K562 (cell line): ENCODE measurements at regions not wholly inside any gene's neighbourhood (a gene's known extent, or its start where the extent isn't known, plus 50 kb on each side); places are given as distances from the start of the nearest gene placed in this dataset.

Experiments
- ATAC-seq: fragments of 200-7000 bp; cut with Tn5 transposase; 3 replicates; pipeline ENCODE4 v1.9.1; 2020; ENCODE audit warnings: moderate library complexity
- BruUV-seq: library from RNA; stranded (reverse); fragments of 400-500 nt; replicated peaks from 2 replicates; lab custom pipeline; 2021; lab: Mats Ljungman, UMichigan
- CTCF ChIA-PET: fragments of 300-600 bp; formaldehyde crosslinking; extraction: SDS; loops from one replicate; lab custom pipeline; 2021; ENCODE audit warnings: low intra/inter-chr PET ratio; lab: Yijun Ruan, JAX
- POLR2A ChIA-PET: fragments of 300-600, 350-650 bp; sonication (Branson Sonifier 250); formaldehyde crosslinking; extraction: SDS; loops from one replicate; lab custom pipeline; 2021; ENCODE audit warnings: antibody characterized with exemption, inconsistent platforms; lab: Yijun Ruan, JAX
- DNase-seq, 4 experiments: peaks; one replicate each; pipeline versions ENCODE4 v3.0.0 to v3.0.0-alpha.2; 2011 to 2018; ENCODE audit warnings: low spot score in 3 of 4, mixed read lengths in 3 of 4; ENCODE audit errors: extremely low read depth in 1 of 4
- FAIRE-seq: peaks from 2 replicates; lab custom pipeline; 2011; peaks lifted over from hg19 to GRCh38; lab: Jason Lieb, UNC
- H2AFZ ChIP-seq: 2 replicates; pipeline ENCODE4 v1.6.0; 2011; ENCODE audit warnings: low read depth, low read length, control low read depth, inconsistent platforms
- H3K27ac ChIP-seq: fragments of 200-600 bp; 3 replicates; pipeline ENCODE4 v1.8.0; 2011; ENCODE audit warnings: low read depth, mild to moderate bottlenecking, control low read depth, inconsistent platforms, low read length, moderate library complexity, mixed read lengths; ENCODE audit errors: extremely low read depth
- H3K27me3 ChIP-seq, 2 experiments: fragments of 300-600 bp in 1 of 2; 2 replicates in 1 of 2; 3 replicates in 1 of 2; pipeline versions ENCODE4 v1.6.0 to v1.8.0; 2011; ENCODE audit warnings: inconsistent platforms in 2 of 2, low read length in 2 of 2, mild to moderate bottlenecking in 1 of 2, mixed read lengths in 1 of 2, moderate library complexity in 1 of 2; ENCODE audit not compliant: control insufficient read depth in 2 of 2, insufficient read depth in 2 of 2
- H3K36me3 ChIP-seq: fragments of 300-600 bp; 3 replicates; pipeline ENCODE4 v1.8.0; 2011; ENCODE audit warnings: mild to moderate bottlenecking, low read length, inconsistent platforms; ENCODE audit not compliant: control insufficient read depth, insufficient read depth
- H3K4me1 ChIP-seq, 2 experiments: fragments of 200-600 bp in 1 of 2; replicated peaks in 1 of 2; 2 replicates in 1 of 2; 3 replicates in 1 of 2; pipeline versions ENCODE4 v1.5.1 to v1.8.0; 2011; ENCODE audit warnings: inconsistent platforms in 2 of 2, low read length in 2 of 2, mild to moderate bottlenecking in 1 of 2, mixed read lengths in 1 of 2, moderate library complexity in 1 of 2; ENCODE audit not compliant: control insufficient read depth in 2 of 2, insufficient read depth in 2 of 2
- H3K4me2 ChIP-seq: 2 replicates; pipeline ENCODE4 v1.6.1; 2011; ENCODE audit warnings: low read length, control low read depth, inconsistent platforms, mixed read lengths; ENCODE audit not compliant: insufficient read depth
- H3K4me3 ChIP-seq: fragments of 200-600 bp; sonication (generic), shearing (Covaris generic); 2 replicates; pipeline ENCODE4 v1.5.1; 2016; ENCODE audit warnings: control low read depth, inconsistent platforms
- H3K79me2 ChIP-seq: fragments of 200-600 bp; 3 replicates; pipeline ENCODE4 v1.8.0; 2011; ENCODE audit warnings: low read length, inconsistent platforms; ENCODE audit not compliant: control insufficient read depth, insufficient read depth
- H3K9ac ChIP-seq, 2 experiments: 2 replicates each; pipeline versions ENCODE4 v1.6.0 to v1.6.1; 2011; ENCODE audit warnings: low read depth in 2 of 2, low read length in 2 of 2, control low read depth in 1 of 2, inconsistent platforms in 1 of 2, mild to moderate bottlenecking in 1 of 2, mixed read lengths in 1 of 2; ENCODE audit not compliant: insufficient read depth in 1 of 2
- H3K9me1 ChIP-seq: one replicate; pipeline ENCODE4 v1.6.0; 2011; ENCODE audit warnings: inconsistent platforms, mild to moderate bottlenecking, low read length, moderate library complexity; ENCODE audit not compliant: control insufficient read depth, insufficient read depth
- H3K9me3 ChIP-seq: replicated peaks from 2 replicates; pipeline ENCODE4 v1.5.1; 2011; ENCODE audit warnings: low read depth, low read length, inconsistent platforms; ENCODE audit not compliant: control insufficient read depth, insufficient read depth
- H4K20me1 ChIP-seq: replicated peaks from 2 replicates; pipeline ENCODE4 v1.6.1; 2011; ENCODE audit warnings: low read length, inconsistent platforms, mixed read lengths; ENCODE audit not compliant: control insufficient read depth, insufficient read depth
- GTF2A2 ChIP-seq: IDR thresholded peaks from 2 replicates; pipeline ENCODE4 v1.6.1; 2016; ENCODE audit warnings: mild to moderate bottlenecking, missing genetic modification characterization, missing compliant biosample characterization
- NFIX ChIP-seq: fragments of 250-450 bp; sonication (Bioruptor Pico); IDR thresholded peaks from 2 replicates; pipeline ENCODE4 v1.4.0; 2020; ENCODE audit warnings: low read depth, mild to moderate bottlenecking, moderate library complexity
- PML ChIP-seq: IDR thresholded peaks from 2 replicates; pipeline ENCODE4 v1.6.1; 2012; ENCODE audit warnings: low read length, inconsistent platforms
- ZNF197 ChIP-seq: fragments of 200-800 bp; sonication (Bioruptor generic); IDR thresholded peaks from 2 replicates; pipeline ENCODE4 v1.6.1; 2016; ENCODE audit warnings: low read depth, missing genetic modification characterization, missing compliant biosample characterization
- ZNF280A ChIP-seq: fragments of 450-650 bp; IDR thresholded peaks from 2 replicates; pipeline ENCODE4 v1.6.1; 2018; ENCODE audit warnings: mild to moderate bottlenecking, low read depth; ENCODE audit not compliant: partially characterized antibody
- ZNF76 ChIP-seq: fragments of 250-450 bp; sonication (Bioruptor Pico); IDR thresholded peaks from 2 replicates; pipeline ENCODE4 v1.4.0; 2020; ENCODE audit warnings: mild to moderate bottlenecking, moderate library complexity, borderline replicate concordance
- WGBS: fragments of 100-300 bp; shearing (Covaris generic); methylation state at CpG from one replicate; pipeline ENCODE4 v1.1.6; 2016; ENCODE audit warnings: low coverage, mixed read lengths; ENCODE audit not compliant: insufficient coverage; ENCODE audit errors: missing lambda C conversion rate; 5-methylcytosine and 5-hydroxymethylcytosine counted together
- in situ Hi-C: fragments of 300-500 bp; cut with MboI; formaldehyde crosslinking; loops from 4 replicates; pipeline ENCODE4 v1.15.0; 2018; ENCODE audit warnings: inconsistent platforms, mixed read lengths
- intact Hi-C: fragments of 100-400 bp; cut with micrococcal nuclease; formaldehyde crosslinking; loops from 2 replicates; pipeline ENCODE4 v1.14.2; 2022
- TF ChIP-seq, protein P1 (sequence below): sonication (generic); formaldehyde crosslinking; IDR thresholded peaks from 2 replicates; pipeline ENCODE4 v1.8.0; 2023; ENCODE audit warnings: mild to moderate bottlenecking, missing genetic modification reagents
- TF ChIP-seq, protein P2 (sequence below): fragments of 450-650 bp; IDR thresholded peaks from 2 replicates; pipeline ENCODE4 v1.6.1; 2016; ENCODE audit warnings: antibody characterized with exemption

DNA sequence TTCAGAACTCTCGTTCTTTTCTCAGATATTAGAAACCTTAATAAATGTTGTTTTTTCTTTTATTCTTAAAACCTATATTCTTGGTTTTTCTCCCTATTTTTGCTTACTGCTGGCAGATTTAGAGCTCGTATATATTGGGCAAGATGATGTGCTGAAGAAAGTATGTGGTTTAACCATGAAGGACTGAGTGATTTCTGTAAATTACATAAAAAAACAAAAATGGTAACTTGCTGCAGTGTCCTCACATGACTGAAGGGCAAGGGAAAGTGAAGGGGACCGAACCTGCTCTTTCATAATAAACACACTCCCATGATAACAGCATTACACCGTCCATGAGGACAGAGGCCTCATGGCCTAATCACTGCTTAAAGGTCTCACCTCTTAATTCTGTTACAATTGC, 393.8 kb upstream of the ZNF608 start:
- WGBS: 3% methylated on average over 4 of the region's 4 CpGs
- intact Hi-C loops (no loop called here), in situ Hi-C loops (no loop called here)
- H2AFZ ChIP-seq: no peak overlapping the region
- DNase-seq: no peak
- CTCF ChIA-PET: no interaction called here
- H4K20me1 ChIP-seq: no peaks in the 10 kb centered on the region
- BruUV-seq: no TSS peak
- no peak for ATAC-seq
- TF ChIP-seq, protein P1, sequence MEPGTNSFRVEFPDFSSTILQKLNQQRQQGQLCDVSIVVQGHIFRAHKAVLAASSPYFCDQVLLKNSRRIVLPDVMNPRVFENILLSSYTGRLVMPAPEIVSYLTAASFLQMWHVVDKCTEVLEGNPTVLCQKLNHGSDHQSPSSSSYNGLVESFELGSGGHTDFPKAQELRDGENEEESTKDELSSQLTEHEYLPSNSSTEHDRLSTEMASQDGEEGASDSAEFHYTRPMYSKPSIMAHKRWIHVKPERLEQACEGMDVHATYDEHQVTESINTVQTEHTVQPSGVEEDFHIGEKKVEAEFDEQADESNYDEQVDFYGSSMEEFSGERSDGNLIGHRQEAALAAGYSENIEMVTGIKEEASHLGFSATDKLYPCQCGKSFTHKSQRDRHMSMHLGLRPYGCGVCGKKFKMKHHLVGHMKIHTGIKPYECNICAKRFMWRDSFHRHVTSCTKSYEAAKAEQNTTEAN (CRISPR knock-in tag): no peak
- TF ChIP-seq ZNF280A (no peak), ZNF76 (CRISPR knock-in tag) (no peak), PML (no peak), ZNF197 (no peak), NFIX (CRISPR knock-in tag) (no peak), GTF2A2 (tag) (no peak)
- TF ChIP-seq, protein P2, sequence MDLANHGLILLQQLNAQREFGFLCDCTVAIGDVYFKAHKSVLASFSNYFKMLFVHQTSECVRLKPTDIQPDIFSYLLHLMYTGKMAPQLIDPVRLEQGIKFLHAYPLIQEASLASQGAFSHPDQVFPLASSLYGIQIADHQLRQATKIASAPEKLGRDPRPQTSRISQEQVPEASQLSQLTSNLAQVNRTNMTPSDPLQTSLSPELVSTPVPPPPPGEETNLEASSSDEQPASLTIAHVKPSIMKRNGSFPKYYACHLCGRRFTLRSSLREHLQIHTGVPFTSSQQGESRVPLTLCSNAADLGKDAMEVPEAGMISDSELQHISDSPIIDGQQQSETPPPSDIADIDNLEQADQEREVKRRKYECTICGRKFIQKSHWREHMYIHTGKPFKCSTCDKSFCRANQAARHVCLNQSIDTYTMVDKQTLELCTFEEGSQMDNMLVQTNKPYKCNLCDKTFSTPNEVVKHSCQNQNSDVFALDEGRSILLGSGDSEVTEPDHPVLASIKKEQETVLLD: no peak
- H3K27me3 ChIP-seq: no peaks in the 10 kb centered on the region
- POLR2A ChIA-PET: no interaction called here
- H3K4me2 ChIP-seq: no peak overlapping the region
- H3K79me2 ChIP-seq: no peaks in the 10 kb centered on the region
- H3K36me3 ChIP-seq: no peaks in the 10 kb centered on the region
- H3K4me3 ChIP-seq: no peak overlapping the region
- FAIRE-seq: no peak
- H3K27ac ChIP-seq: no peak overlapping the region
- no peaks in the 10 kb centered on the region for H3K9me1 ChIP-seq
- no peak overlapping the region for H3K9ac ChIP-seq
- no peaks in the 10 kb centered on the region for H3K9me3 ChIP-seq
- H3K4me1 ChIP-seq: no peaks in the 10 kb centered on the region
